ENCODE measurements at regions not wholly inside any gene's neighbourhood (a gene's known extent, or its start where the extent isn't known, plus 50 kb on each side); places are given as distances from the start of the nearest gene placed in this dataset.
"Not testable (repeated sequence)": the region's sequence is repeated elsewhere in the genome, so short reads cannot be mapped to it uniquely, and the experiment has no call there.

- no peak overlapping the region for H3K4me3 ChIP-seq (ENCODE audit: low read depth, low read length)
- no peaks in the 10 kb centered on the region for H3K27me3 ChIP-seq (ENCODE audit: control insufficient read depth, insufficient read depth, low read length)
- no peaks in the 10 kb centered on the region for H3K36me3 ChIP-seq (ENCODE audit: control insufficient read depth, insufficient read depth, low read length)
- H3K9me3 ChIP-seq (ENCODE audit: control insufficient read depth, insufficient read depth, low read depth, low read length), result peaks cover 7% of the 10 kb centered on the region; the same call in 1 of the 2 replicates
- H3K27ac ChIP-seq (ENCODE audit: low read depth, low read length), result no peak overlapping the region
- H3K9ac ChIP-seq (ENCODE audit: low read length), result no peak overlapping the region
- peaks cover 8% of the 10 kb centered on the region for H3K4me1 ChIP-seq (ENCODE audit: control insufficient read depth, insufficient read depth, low read length)
Measured at GRCh38 chr2:12484536-12485115, 232.1 kb upstream of the TRIB2 start.

- Histone ChIP-seq H3K27ac (ENCODE audit: low read depth, low read length) (no peak overlapping the region), H3K36me3 (ENCODE audit: control insufficient read depth, insufficient read depth, low read length) (no peaks in the 10 kb centered on the region), H3K4me3 (ENCODE audit: low read depth, low read length) (no peak overlapping the region), H3K4me1 (ENCODE audit: control insufficient read depth, insufficient read depth, low read length) (peaks cover 8% of the 10 kb centered on the region), H3K27me3 (ENCODE audit: control insufficient read depth, insufficient read depth, low read length) (no peaks in the 10 kb centered on the region), H3K9ac (ENCODE audit: low read length) (no peak overlapping the region), H3K9me3 (ENCODE audit: control insufficient read depth, insufficient read depth, low read depth, low read length) (peaks cover 7% of the 10 kb centered on the region; the same call in 1 of the 2 replicates)
Measured at GRCh38 chr2:12486205-12487118, 230.3 kb upstream of the TRIB2 start.

- peaks cover 7% of the 10 kb centered on the region; the same call in 1 of the 2 replicates for H3K9me3 ChIP-seq (ENCODE audit: control insufficient read depth, insufficient read depth, low read depth, low read length)
- H3K27ac ChIP-seq (ENCODE audit: low read depth, low read length), result no peak overlapping the region
- no peaks in the 10 kb centered on the region for H3K36me3 ChIP-seq (ENCODE audit: control insufficient read depth, insufficient read depth, low read length)
- peaks cover 8% of the 10 kb centered on the region for H3K4me1 ChIP-seq (ENCODE audit: control insufficient read depth, insufficient read depth, low read length)
- H3K4me3 ChIP-seq (ENCODE audit: low read depth, low read length), result no peak overlapping the region
- H3K9ac ChIP-seq (ENCODE audit: low read length), result no peak overlapping the region
- H3K27me3 ChIP-seq (ENCODE audit: control insufficient read depth, insufficient read depth, low read length), result no peaks in the 10 kb centered on the region
Measured at GRCh38 chr2:12487253-12488004, 229.3 kb upstream of the TRIB2 start.

GRCh38 chr2:12488352-12489318, 228.1 kb upstream of the TRIB2 start:
- Histone ChIP-seq H3K9me3 (ENCODE audit: control insufficient read depth, insufficient read depth, low read depth, low read length) (peaks cover 2% of the 10 kb centered on the region; the same call in 1 of the 2 replicates), H3K4me3 (ENCODE audit: low read depth, low read length) (no peak overlapping the region), H3K4me1 (ENCODE audit: control insufficient read depth, insufficient read depth, low read length) (peaks cover 8% of the 10 kb centered on the region), H3K9ac (ENCODE audit: low read length) (no peak overlapping the region), H3K27ac (ENCODE audit: low read depth, low read length) (no peak overlapping the region), H3K36me3 (ENCODE audit: control insufficient read depth, insufficient read depth, low read length) (no peaks in the 10 kb centered on the region), H3K27me3 (ENCODE audit: control insufficient read depth, insufficient read depth, low read length) (no peaks in the 10 kb centered on the region)

GRCh38 chr2:12490641-12491040, 226.1 kb upstream of the TRIB2 start:
- H3K9me3 ChIP-seq (ENCODE audit: control insufficient read depth, insufficient read depth, low read depth, low read length), result no peaks in the 10 kb centered on the region
- no peak overlapping the region for H3K4me3 ChIP-seq (ENCODE audit: low read depth, low read length)
- H3K9ac ChIP-seq (ENCODE audit: low read length), result no peak overlapping the region
- peaks cover 8% of the 10 kb centered on the region for H3K4me1 ChIP-seq (ENCODE audit: control insufficient read depth, insufficient read depth, low read length)
- H3K27ac ChIP-seq (ENCODE audit: low read depth, low read length), result no peak overlapping the region
- no peaks in the 10 kb centered on the region for H3K36me3 ChIP-seq (ENCODE audit: control insufficient read depth, insufficient read depth, low read length)
- H3K27me3 ChIP-seq (ENCODE audit: control insufficient read depth, insufficient read depth, low read length), result no peaks in the 10 kb centered on the region

GRCh38 chr2:12492360-12492759, 224.4 kb upstream of the TRIB2 start:
- not testable (repeated sequence) for H3K4me1 ChIP-seq (ENCODE audit: control insufficient read depth, insufficient read depth, low read length); H3K27me3 ChIP-seq (ENCODE audit: control insufficient read depth, insufficient read depth, low read length); H3K36me3 ChIP-seq (ENCODE audit: control insufficient read depth, insufficient read depth, low read length)

GRCh38 chr2:12493031-12493513, 223.7 kb upstream of the TRIB2 start:
- no peak overlapping the region for H3K4me3 ChIP-seq (ENCODE audit: low read depth, low read length)
- H3K27me3 ChIP-seq (ENCODE audit: control insufficient read depth, insufficient read depth, low read length), result no peaks in the 10 kb centered on the region
- H3K36me3 ChIP-seq (ENCODE audit: control insufficient read depth, insufficient read depth, low read length), result no peaks in the 10 kb centered on the region
- H3K4me1 ChIP-seq (ENCODE audit: control insufficient read depth, insufficient read depth, low read length), result no peaks in the 10 kb centered on the region; the same call in 1 of the 2 replicates
- no peak overlapping the region for H3K27ac ChIP-seq (ENCODE audit: low read depth, low read length)
- H3K9me3 ChIP-seq (ENCODE audit: control insufficient read depth, insufficient read depth, low read depth, low read length), result no peaks in the 10 kb centered on the region
- H3K9ac ChIP-seq (ENCODE audit: low read length), result no peak overlapping the region

More at GRCh38 chr2:12492360-12492759, 224.4 kb upstream of the TRIB2 start:
- not testable (repeated sequence) for H3K9me3 ChIP-seq (ENCODE audit: control insufficient read depth, insufficient read depth, low read depth, low read length); H3K27ac ChIP-seq (ENCODE audit: low read depth, low read length); H3K9ac ChIP-seq (ENCODE audit: low read length); H3K4me3 ChIP-seq (ENCODE audit: low read depth, low read length)

- H3K4me1 ChIP-seq (ENCODE audit: control insufficient read depth, insufficient read depth, low read length), result no peaks in the 10 kb centered on the region; the same call in 1 of the 2 replicates
Measured at GRCh38 chr2:12495247-12495868, 221.4 kb upstream of the TRIB2 start.

GRCh38 chr2:12498286-12498685, 218.4 kb upstream of the TRIB2 start:
- Histone ChIP-seq H3K27me3 (ENCODE audit: control insufficient read depth, insufficient read depth, low read length) (no peaks in the 10 kb centered on the region), H3K36me3 (ENCODE audit: control insufficient read depth, insufficient read depth, low read length) (no peaks in the 10 kb centered on the region), H3K9me3 (ENCODE audit: control insufficient read depth, insufficient read depth, low read depth, low read length) (no peaks in the 10 kb centered on the region), H3K9ac (ENCODE audit: low read length) (no peak overlapping the region), H3K4me3 (ENCODE audit: low read depth, low read length) (no peak overlapping the region), H3K27ac (ENCODE audit: low read depth, low read length) (no peak overlapping the region), H3K4me1 (ENCODE audit: control insufficient read depth, insufficient read depth, low read length) (no peaks in the 10 kb centered on the region; the same call in 1 of the 2 replicates)

More at GRCh38 chr2:12495247-12495868, 221.4 kb upstream of the TRIB2 start:
- Histone ChIP-seq H3K27me3 (ENCODE audit: control insufficient read depth, insufficient read depth, low read length) (no peaks in the 10 kb centered on the region), H3K36me3 (ENCODE audit: control insufficient read depth, insufficient read depth, low read length) (no peaks in the 10 kb centered on the region), H3K27ac (ENCODE audit: low read depth, low read length) (no peak overlapping the region), H3K4me3 (ENCODE audit: low read depth, low read length) (no peak overlapping the region), H3K9ac (ENCODE audit: low read length) (no peak overlapping the region), H3K9me3 (ENCODE audit: control insufficient read depth, insufficient read depth, low read depth, low read length) (no peaks in the 10 kb centered on the region)
